Glutamatergic neuron (in vitro differentiated cells): ENCODE measurements at regions not wholly inside any gene's neighbourhood (a gene's known extent, or its start where the extent isn't known, plus 50 kb on each side); places are given as distances from the start of the nearest gene placed in this dataset.
"Not testable (repeated sequence)": the region's sequence is repeated elsewhere in the genome, so short reads cannot be mapped to it uniquely, and the experiment has no call there.

Experiments
- DNase-seq: peaks from one replicate; pipeline ENCODE4 v3.0.0; 2022
- H3K27ac Mint-ChIP-seq: one replicate; pipeline ENCODE4 v1.8.0; 2020; ENCODE audit warnings: mild to moderate bottlenecking, mixed read lengths, inconsistent platforms; ENCODE audit not compliant: unreplicated experiment
- H3K27me3 Mint-ChIP-seq: one replicate; pipeline ENCODE4 v1.8.0; 2020; ENCODE audit warnings: mild to moderate bottlenecking, moderate library complexity, mixed read lengths, inconsistent platforms; ENCODE audit not compliant: unreplicated experiment
- H3K36me3 Mint-ChIP-seq: one replicate; pipeline ENCODE4 v1.8.0; 2020; ENCODE audit warnings: mild to moderate bottlenecking, mixed read lengths, inconsistent platforms; ENCODE audit not compliant: unreplicated experiment
- H3K4me1 Mint-ChIP-seq: one replicate; pipeline ENCODE4 v1.8.0; 2020; ENCODE audit warnings: mild to moderate bottlenecking, low read depth, mixed read lengths, inconsistent platforms; ENCODE audit not compliant: unreplicated experiment
- H3K4me3 Mint-ChIP-seq: one replicate; pipeline ENCODE4 v1.8.0; 2020; ENCODE audit warnings: mild to moderate bottlenecking, mixed read lengths, inconsistent platforms; ENCODE audit not compliant: unreplicated experiment
- H3K9me3 Mint-ChIP-seq: one replicate; pipeline ENCODE4 v1.8.0; 2020; ENCODE audit warnings: mild to moderate bottlenecking, moderate library complexity, mixed read lengths, inconsistent platforms; ENCODE audit not compliant: unreplicated experiment
- TF ChIP-seq, protein P1 (sequence below): fragments of 200-600 bp; sonication (generic); IDR thresholded peaks from one replicate; pipeline ENCODE4 v1.5.0; 2021; ENCODE audit not compliant: partially characterized antibody, unreplicated experiment

- no peak overlapping the region for H3K27ac Mint-ChIP-seq
- TF ChIP-seq, protein P1, sequence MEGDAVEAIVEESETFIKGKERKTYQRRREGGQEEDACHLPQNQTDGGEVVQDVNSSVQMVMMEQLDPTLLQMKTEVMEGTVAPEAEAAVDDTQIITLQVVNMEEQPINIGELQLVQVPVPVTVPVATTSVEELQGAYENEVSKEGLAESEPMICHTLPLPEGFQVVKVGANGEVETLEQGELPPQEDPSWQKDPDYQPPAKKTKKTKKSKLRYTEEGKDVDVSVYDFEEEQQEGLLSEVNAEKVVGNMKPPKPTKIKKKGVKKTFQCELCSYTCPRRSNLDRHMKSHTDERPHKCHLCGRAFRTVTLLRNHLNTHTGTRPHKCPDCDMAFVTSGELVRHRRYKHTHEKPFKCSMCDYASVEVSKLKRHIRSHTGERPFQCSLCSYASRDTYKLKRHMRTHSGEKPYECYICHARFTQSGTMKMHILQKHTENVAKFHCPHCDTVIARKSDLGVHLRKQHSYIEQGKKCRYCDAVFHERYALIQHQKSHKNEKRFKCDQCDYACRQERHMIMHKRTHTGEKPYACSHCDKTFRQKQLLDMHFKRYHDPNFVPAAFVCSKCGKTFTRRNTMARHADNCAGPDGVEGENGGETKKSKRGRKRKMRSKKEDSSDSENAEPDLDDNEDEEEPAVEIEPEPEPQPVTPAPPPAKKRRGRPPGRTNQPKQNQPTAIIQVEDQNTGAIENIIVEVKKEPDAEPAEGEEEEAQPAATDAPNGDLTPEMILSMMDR = no peak
- H3K9me3 Mint-ChIP-seq = no peaks in the 10 kb centered on the region
- no peak for DNase-seq
- H3K36me3 Mint-ChIP-seq = no peaks in the 10 kb centered on the region
- H3K27me3 Mint-ChIP-seq = peaks cover 7% of the 10 kb centered on the region
- H3K4me1 Mint-ChIP-seq = peaks cover 3% of the 10 kb centered on the region
- no peak overlapping the region for H3K4me3 Mint-ChIP-seq
Measured at GRCh38 chr12:131199221-131199620, 245.5 kb downstream of the ADGRD1 start.

GRCh38 chr12:131201912-131202311, 248.2 kb downstream of the ADGRD1 start:
- H3K4me1 Mint-ChIP-seq = peaks cover 12% of the 10 kb centered on the region
- not testable (repeated sequence) for DNase-seq, H3K27ac Mint-ChIP-seq, H3K36me3 Mint-ChIP-seq, H3K27me3 Mint-ChIP-seq, H3K4me3 Mint-ChIP-seq, H3K9me3 Mint-ChIP-seq

DNA sequence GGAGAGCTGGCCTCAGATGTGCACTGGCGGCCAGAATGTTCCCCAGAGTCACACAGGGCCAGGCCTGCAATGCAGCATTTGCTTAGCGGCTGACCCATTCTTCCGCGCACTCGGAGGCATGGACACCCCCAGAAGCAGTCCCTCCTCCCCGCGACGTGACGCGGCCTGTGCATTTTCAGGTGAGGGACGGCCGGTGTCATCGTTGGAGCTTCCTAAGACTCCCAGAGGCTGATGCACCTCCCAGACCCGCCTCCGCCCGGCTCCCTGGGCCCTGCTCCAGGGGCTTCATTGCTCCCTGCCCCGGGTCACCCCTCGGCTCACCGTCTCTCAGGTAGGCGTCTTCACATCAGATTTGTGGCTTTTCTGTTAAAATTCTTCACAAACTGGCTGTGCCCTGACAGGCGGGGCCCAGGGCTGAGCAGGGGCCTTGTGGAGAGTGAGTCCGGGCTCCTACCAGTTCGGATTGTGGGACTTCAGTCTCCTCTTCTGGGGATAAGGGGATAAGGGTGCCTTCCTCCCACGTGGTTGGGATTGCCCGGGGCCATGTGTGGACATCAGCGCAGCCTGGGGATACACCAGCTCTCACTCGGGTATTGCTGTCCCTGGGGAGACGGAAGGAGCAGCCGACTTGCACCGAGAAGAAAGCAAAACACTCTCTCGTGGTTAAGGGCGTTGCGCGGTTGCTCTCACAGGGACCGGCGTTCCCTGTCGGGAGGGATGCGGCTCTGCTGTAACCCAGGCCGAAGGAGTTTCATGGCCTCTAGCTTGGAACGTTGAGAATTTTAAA, 249.1 kb downstream of the ADGRD1 start:
- peaks cover 12% of the 10 kb centered on the region for H3K4me1 Mint-ChIP-seq
- TF ChIP-seq, protein P1 = no peak
- H3K27me3 Mint-ChIP-seq = peaks cover 2% of the 10 kb centered on the region
- H3K4me3 Mint-ChIP-seq = no peak overlapping the region
- peak overlapping the region; percentile 52 for H3K27ac Mint-ChIP-seq
- peaks cover 5% of the 10 kb centered on the region for H3K9me3 Mint-ChIP-seq
- H3K36me3 Mint-ChIP-seq = no peaks in the 10 kb centered on the region
- no peak for DNase-seq

DNA sequence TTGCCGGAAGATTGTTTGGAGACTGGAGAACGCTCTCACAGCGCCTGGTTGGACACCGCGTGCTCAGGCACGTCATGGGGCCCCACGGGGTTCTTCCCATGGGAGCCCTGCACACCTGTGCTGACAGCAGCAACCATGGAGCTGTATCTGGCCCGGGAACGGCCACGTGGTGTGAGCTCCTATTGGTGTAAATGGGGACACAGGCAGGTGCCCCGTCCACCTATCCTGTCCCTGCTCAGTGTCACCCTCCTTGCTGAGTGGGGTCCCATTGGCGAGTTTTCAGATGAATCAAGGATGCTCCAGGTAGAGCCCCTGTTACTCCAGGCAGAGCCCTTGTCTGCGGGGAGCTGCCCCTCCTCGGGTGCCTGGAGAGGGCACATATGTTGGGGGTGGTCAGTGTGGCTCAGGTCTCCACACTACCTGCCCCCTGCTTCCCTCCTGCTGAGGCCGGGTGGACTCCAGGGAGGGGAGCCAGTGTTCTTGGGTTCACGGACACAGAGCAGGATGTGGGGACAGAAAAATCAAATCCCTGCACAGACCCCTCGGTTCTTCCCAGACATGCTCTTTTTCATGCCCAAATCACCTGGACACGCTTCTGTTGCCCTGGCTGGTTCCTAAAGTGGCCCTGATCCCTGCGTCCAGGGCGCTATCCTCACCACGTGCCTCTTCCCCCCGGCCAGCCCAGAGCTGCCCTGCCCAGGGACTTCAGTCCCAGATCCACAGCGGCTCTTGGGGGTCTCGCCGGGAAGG, 250.1 kb downstream of the ADGRD1 start:
- H3K9me3 Mint-ChIP-seq = peaks cover 5% of the 10 kb centered on the region
- TF ChIP-seq, protein P1 = no peak
- H3K4me3 Mint-ChIP-seq = no peak overlapping the region
- no peaks in the 10 kb centered on the region for H3K36me3 Mint-ChIP-seq
- DNase-seq = no peak
- H3K27me3 Mint-ChIP-seq = peaks cover 2% of the 10 kb centered on the region
- H3K4me1 Mint-ChIP-seq = peaks cover 12% of the 10 kb centered on the region
- H3K27ac Mint-ChIP-seq = peak overlapping the region; percentile 29

DNA sequence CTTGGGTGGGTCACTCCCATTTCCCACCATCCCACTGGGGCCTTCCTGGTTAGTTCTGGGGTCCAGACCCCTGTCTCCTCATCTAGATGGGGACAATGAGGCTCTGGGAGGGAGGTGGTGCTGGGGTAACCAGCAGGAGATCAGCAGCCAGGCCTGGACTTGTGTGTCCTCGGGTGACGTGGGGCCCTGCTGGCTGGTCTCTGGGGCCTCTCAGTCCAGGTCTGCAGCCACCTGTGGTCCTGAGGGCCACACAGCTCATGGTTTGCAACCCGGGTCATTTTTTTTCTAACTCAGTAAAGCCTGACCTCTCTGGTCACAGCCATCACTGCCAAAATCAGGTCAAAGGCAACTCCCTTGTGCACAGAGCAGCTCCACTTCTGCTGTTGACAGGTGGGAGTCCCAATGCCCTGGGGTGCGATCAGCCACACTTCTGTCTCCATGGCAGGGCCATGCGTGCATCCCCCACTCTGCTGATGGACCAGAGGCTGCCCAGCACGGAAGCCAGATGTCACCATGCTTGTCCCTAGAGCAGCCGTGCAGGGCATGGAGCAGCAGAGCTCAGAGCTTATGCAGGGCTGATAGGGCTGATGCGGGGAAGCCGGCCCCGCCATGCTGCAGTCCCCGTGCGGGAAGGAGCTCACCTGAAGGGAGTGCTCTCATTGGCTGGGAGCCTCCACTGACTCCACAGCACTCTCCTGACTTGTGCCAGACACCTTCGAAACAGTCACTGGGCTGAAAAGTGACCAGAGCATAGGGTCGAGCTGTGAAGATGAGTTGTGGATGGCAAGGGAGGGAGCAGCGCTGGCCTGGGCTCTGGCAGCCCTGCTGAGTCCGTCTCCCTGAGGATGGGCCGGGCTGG, 250.9 kb downstream of the ADGRD1 start:
- H3K9me3 Mint-ChIP-seq = peaks cover 5% of the 10 kb centered on the region
- H3K27me3 Mint-ChIP-seq = peaks cover 5% of the 10 kb centered on the region
- peak overlapping the region; percentile 78 for H3K27ac Mint-ChIP-seq
- H3K4me1 Mint-ChIP-seq = peaks cover 12% of the 10 kb centered on the region
- DNase-seq = peak; percentile 71
- TF ChIP-seq, protein P1 = no peak
- peak overlapping the region; percentile 25 for H3K4me3 Mint-ChIP-seq
- H3K36me3 Mint-ChIP-seq = no peaks in the 10 kb centered on the region

DNA sequence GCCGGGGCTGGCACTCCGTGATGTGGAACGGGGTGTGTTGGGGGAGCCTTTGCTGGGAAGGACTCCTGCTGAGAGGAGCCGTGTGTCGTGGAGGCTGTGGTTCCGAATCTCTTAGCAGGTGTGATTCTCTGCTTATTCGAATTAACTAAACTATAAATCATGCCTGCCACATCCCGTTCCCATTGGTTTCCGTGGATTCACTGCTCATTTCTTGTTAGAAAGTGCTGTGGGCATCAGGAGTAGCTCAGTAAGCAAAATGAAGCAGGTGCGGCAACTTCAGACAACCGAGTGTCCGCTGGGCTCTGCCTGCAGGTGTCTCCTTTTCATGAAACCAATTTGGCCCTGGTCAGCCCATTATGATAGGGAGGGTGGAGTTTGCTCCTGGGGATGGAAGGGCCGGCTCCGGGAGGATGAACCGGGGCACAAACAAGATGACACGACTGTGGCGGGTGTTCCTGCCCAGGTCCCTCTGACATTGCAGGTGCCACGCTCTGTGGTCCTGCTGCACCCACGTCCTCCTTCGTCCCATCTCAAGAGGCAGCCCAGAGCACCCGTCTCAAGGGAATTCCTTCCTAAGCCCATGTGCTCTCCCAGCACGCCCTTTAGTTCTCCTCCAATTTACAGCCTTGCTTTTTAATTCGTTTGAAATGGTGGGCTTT, 251.7 kb downstream of the ADGRD1 start:
- not testable (repeated sequence) for H3K27me3 Mint-ChIP-seq, H3K4me3 Mint-ChIP-seq, H3K27ac Mint-ChIP-seq, H3K9me3 Mint-ChIP-seq, DNase-seq, H3K36me3 Mint-ChIP-seq
- peaks cover 12% of the 10 kb centered on the region for H3K4me1 Mint-ChIP-seq

- H3K4me3 Mint-ChIP-seq, H3K36me3 Mint-ChIP-seq, H3K9me3 Mint-ChIP-seq, H3K27me3 Mint-ChIP-seq, H3K27ac Mint-ChIP-seq, DNase-seq: not testable (repeated sequence)
- peaks cover 12% of the 10 kb centered on the region for H3K4me1 Mint-ChIP-seq
Measured at GRCh38 chr12:131206630-131207299, 253.1 kb downstream of the ADGRD1 start.
